Thoracic aorta (tissue), 2 donors: ENCODE measurements at regions not wholly inside any gene's neighbourhood (a gene's known extent, or its start where the extent isn't known, plus 50 kb on each side); places are given as distances from the start of the nearest gene placed in this dataset.

Source experiments
- ATAC-seq: fragments of 150-250 bp; one replicate; pipeline ENCODE4 v1.8.0; 2017; ENCODE audit warnings: low read depth; ENCODE audit not compliant: insufficient number of reproducible peaks, low FRiP score
- DNase-seq: peaks from one replicate; pipeline ENCODE4 v3.0.0-alpha.2; 2020; ENCODE audit warnings: low spot score
- H3K27ac ChIP-seq, 2 donors: fragments of 200-600 bp; sonication (generic); 1 replicate in 1 of 2; 2 replicates in 1 of 2; pipeline ENCODE4 v1.5.1; 2016; ENCODE audit warnings: mild to moderate bottlenecking in 2 of 2, moderate library complexity in 2 of 2
- H3K27me3 ChIP-seq: fragments of 200-600 bp; sonication (generic); replicated peaks from 2 replicates; pipeline ENCODE4 v1.6.0; 2016; ENCODE audit warnings: mild to moderate bottlenecking; ENCODE audit not compliant: insufficient read depth
- H3K36me3 ChIP-seq: fragments of 200-600 bp; sonication (generic); one replicate; pipeline ENCODE4 v1.5.1; 2016
- H3K4me1 ChIP-seq, 2 donors: fragments of 200-600 bp; sonication (generic); 1 replicate in 1 of 2; 2 replicates in 1 of 2; pipeline versions ENCODE4 v1.5.1 to v1.6.0; 2016; ENCODE audit warnings: low read depth in 2 of 2, mild to moderate bottlenecking in 1 of 2; ENCODE audit not compliant: control insufficient read depth in 1 of 2
- H3K4me3 ChIP-seq: fragments of 200-600 bp; sonication (generic); 2 replicates; pipeline ENCODE4 v1.5.1; 2016; ENCODE audit warnings: mild to moderate bottlenecking
- H3K9me3 ChIP-seq: fragments of 200-600 bp; sonication (generic); 2 replicates; pipeline ENCODE4 v1.5.1; 2016
- CTCF ChIP-seq: fragments of 200-600 bp; sonication (generic); IDR thresholded peaks from one replicate; pipeline ENCODE4 v1.5.1; 2019; ENCODE audit warnings: antibody characterized with exemption

DNA sequence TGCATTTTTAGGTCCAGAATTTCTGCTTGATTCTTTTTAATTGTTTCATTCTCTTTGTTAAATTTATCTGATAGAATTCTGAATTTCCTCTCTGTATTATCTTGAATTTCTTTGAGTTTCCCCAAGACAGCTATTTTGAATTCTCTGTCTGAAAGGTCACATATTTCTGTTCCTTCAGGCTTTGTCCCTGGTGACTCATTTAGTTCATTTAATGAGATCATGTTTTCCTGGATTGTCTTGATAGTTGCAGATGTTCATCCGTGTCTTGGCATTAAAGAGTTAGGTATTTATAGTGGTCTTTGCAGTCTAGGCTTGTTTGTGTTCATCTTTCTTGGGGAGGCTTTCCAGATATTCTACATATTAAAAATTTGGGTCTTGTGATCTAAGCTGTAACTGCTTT, 694.8 kb upstream of the CCDC179 start:
- Histone ChIP-seq H3K27me3 (no peaks in the 10 kb centered on the region), H3K4me3 (no peak overlapping the region), H3K27ac (no peak overlapping the region), H3K36me3 (no peaks in the 10 kb centered on the region), H3K9me3 (no peaks in the 10 kb centered on the region), H3K4me1 (no peaks in the 10 kb centered on the region)
- DNase-seq: no peak
- no peak for TF ChIP-seq CTCF
- no peak for ATAC-seq

GRCh38 chr11:23556163-23556750, 696.0 kb upstream of the CCDC179 start:
- no peaks in the 10 kb centered on the region for H3K4me1 ChIP-seq
- H3K27me3 ChIP-seq: no peaks in the 10 kb centered on the region
- H3K36me3 ChIP-seq: no peaks in the 10 kb centered on the region
- H3K27ac ChIP-seq: no peak overlapping the region
- no peak for TF ChIP-seq CTCF
- ATAC-seq: no peak
- DNase-seq: no peak
- no peaks in the 10 kb centered on the region for H3K9me3 ChIP-seq
- H3K4me3 ChIP-seq: no peak overlapping the region

DNA sequence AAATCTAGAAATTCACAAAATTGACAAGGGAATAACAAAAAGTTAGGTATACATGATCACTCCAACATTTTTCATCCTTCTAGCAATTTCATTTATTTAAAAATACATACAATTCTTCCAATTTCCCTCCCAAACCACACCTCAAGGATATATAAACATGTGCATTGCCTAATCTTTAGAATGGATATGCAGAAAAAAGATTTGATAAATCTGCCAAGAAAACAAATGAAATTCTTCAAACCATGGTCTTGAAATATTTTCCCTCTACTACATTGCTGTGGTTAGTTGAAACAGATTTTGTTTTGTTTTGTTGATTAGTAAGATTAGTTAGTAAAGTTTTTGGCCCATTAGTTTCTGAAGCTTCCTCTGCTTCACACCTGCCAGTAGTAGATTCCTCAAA, 703.3 kb upstream of the CCDC179 start:
- Histone ChIP-seq H3K27ac (no peak overlapping the region), H3K4me1 (no peaks in the 10 kb centered on the region), H3K27me3 (no peaks in the 10 kb centered on the region), H3K9me3 (no peaks in the 10 kb centered on the region), H3K36me3 (no peaks in the 10 kb centered on the region), H3K4me3 (no peak overlapping the region)
- DNase-seq (no peak), ATAC-seq (no peak)
- no peak for TF ChIP-seq CTCF

DNA sequence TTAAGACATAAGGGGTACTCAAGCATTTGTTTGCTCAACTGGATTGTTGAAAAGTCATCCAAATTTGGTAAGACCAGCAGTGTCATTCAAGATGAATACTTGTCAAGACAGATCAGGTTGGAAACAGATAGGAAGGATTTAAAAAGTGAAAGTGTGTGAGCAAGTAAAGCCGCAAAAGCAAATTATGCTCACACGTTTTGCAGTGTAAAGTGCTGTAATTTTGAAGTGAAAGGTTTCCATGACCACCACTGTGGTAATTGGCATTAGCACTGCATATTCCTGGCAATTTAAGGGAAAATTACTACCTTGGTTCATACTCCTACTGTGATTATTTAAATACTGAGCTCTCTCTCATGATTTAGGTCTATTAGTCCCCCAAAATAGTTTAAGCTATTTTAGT, 704.1 kb upstream of the CCDC179 start:
- H3K27me3 ChIP-seq: no peaks in the 10 kb centered on the region
- DNase-seq (no peak), ATAC-seq (no peak)
- no peak for TF ChIP-seq CTCF
- H3K4me1 ChIP-seq: no peaks in the 10 kb centered on the region
- no peak overlapping the region for H3K27ac ChIP-seq
- H3K36me3 ChIP-seq: no peaks in the 10 kb centered on the region
- no peak overlapping the region for H3K4me3 ChIP-seq
- H3K9me3 ChIP-seq: no peaks in the 10 kb centered on the region

- H3K36me3 ChIP-seq: no peaks in the 10 kb centered on the region
- TF ChIP-seq CTCF: no peak
- H3K27ac ChIP-seq: no peak overlapping the region
- no peaks in the 10 kb centered on the region for H3K4me1 ChIP-seq
- no peaks in the 10 kb centered on the region for H3K9me3 ChIP-seq
- ATAC-seq (no peak), DNase-seq (no peak)
- H3K4me3 ChIP-seq: no peak overlapping the region
- no peaks in the 10 kb centered on the region for H3K27me3 ChIP-seq
These were observed 708.9 kb upstream of the CCDC179 start for GRCh38 chr11:23569134-23569533.
